Panc1 (cell line): ENCODE measurements at regions not wholly inside any gene's neighbourhood (a gene's known extent, or its start where the extent isn't known, plus 50 kb on each side); places are given as distances from the start of the nearest gene placed in this dataset.

ENCODE experiments used
- POLR2AphosphoS5 ChIP-seq: IDR thresholded peaks from 2 replicates; pipeline ENCODE4 v1.6.1; 2012; ENCODE audit warnings: mild to moderate bottlenecking, low read depth, low read length, moderate library complexity
- SIN3A ChIP-seq: IDR thresholded peaks from 2 replicates; pipeline ENCODE4 v1.6.1; 2012; ENCODE audit warnings: low read depth, mild to moderate bottlenecking, low read length, moderate library complexity, borderline replicate concordance; ENCODE audit not compliant: insufficient read depth
- TCF7L2 ChIP-seq: IDR thresholded peaks from 2 replicates; pipeline ENCODE4 v1.6.1; 2011; ENCODE audit warnings: mild to moderate bottlenecking, low read depth, low read length, inconsistent platforms
- TF ChIP-seq, protein P1 (sequence below): fragments of 450-650 bp; IDR thresholded peaks from 2 replicates; pipeline ENCODE4 v1.5.1; 2017; ENCODE audit warnings: mild to moderate bottlenecking
- TF ChIP-seq, protein P2 (sequence below), 2 experiments: IDR thresholded peaks; 2 replicates each; pipeline ENCODE4 v1.6.1; 2011 to 2012; ENCODE audit warnings: low read depth in 2 of 2, control low read depth in 1 of 2, low read length in 1 of 2, mild to moderate bottlenecking in 1 of 2, moderate library complexity in 1 of 2; ENCODE audit not compliant: insufficient read depth in 1 of 2

- TF ChIP-seq, protein P1, sequence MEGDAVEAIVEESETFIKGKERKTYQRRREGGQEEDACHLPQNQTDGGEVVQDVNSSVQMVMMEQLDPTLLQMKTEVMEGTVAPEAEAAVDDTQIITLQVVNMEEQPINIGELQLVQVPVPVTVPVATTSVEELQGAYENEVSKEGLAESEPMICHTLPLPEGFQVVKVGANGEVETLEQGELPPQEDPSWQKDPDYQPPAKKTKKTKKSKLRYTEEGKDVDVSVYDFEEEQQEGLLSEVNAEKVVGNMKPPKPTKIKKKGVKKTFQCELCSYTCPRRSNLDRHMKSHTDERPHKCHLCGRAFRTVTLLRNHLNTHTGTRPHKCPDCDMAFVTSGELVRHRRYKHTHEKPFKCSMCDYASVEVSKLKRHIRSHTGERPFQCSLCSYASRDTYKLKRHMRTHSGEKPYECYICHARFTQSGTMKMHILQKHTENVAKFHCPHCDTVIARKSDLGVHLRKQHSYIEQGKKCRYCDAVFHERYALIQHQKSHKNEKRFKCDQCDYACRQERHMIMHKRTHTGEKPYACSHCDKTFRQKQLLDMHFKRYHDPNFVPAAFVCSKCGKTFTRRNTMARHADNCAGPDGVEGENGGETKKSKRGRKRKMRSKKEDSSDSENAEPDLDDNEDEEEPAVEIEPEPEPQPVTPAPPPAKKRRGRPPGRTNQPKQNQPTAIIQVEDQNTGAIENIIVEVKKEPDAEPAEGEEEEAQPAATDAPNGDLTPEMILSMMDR: no peak
- TF ChIP-seq, protein P2, sequence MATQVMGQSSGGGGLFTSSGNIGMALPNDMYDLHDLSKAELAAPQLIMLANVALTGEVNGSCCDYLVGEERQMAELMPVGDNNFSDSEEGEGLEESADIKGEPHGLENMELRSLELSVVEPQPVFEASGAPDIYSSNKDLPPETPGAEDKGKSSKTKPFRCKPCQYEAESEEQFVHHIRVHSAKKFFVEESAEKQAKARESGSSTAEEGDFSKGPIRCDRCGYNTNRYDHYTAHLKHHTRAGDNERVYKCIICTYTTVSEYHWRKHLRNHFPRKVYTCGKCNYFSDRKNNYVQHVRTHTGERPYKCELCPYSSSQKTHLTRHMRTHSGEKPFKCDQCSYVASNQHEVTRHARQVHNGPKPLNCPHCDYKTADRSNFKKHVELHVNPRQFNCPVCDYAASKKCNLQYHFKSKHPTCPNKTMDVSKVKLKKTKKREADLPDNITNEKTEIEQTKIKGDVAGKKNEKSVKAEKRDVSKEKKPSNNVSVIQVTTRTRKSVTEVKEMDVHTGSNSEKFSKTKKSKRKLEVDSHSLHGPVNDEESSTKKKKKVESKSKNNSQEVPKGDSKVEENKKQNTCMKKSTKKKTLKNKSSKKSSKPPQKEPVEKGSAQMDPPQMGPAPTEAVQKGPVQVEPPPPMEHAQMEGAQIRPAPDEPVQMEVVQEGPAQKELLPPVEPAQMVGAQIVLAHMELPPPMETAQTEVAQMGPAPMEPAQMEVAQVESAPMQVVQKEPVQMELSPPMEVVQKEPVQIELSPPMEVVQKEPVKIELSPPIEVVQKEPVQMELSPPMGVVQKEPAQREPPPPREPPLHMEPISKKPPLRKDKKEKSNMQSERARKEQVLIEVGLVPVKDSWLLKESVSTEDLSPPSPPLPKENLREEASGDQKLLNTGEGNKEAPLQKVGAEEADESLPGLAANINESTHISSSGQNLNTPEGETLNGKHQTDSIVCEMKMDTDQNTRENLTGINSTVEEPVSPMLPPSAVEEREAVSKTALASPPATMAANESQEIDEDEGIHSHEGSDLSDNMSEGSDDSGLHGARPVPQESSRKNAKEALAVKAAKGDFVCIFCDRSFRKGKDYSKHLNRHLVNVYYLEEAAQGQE (IDR thresholded peaks at IDR 0.05; ENCODE audit: insufficient read depth in 1 of 2, low read depth in 2 of 2, low read length in 1 of 2): no peak
- no peak for TF ChIP-seq TCF7L2
- TF ChIP-seq SIN3A: no peak
- TF ChIP-seq POLR2AphosphoS5: no peak
Observed at GRCh38 chr4:134567461-134567860, 365.9 kb upstream of the PABPC4L start.
